PFSK-1 (cell line): ENCODE measurements at regions not wholly inside any gene's neighbourhood (a gene's known extent, or its start where the extent isn't known, plus 50 kb on each side); places are given as distances from the start of the nearest gene placed in this dataset.

Source experiments
- FOXP2 ChIP-seq: optimal IDR thresholded peaks from 2 replicates; pipeline ENCODE3; 2011; ENCODE audit warnings: borderline replicate concordance, control low read depth, inconsistent platforms; ENCODE audit not compliant: insufficient read depth; ENCODE audit errors: extremely low read length, extremely low read depth
- POLR2AphosphoS5 ChIP-seq: IDR thresholded peaks from 2 replicates; pipeline ENCODE4 v1.6.1; 2012; ENCODE audit warnings: low read depth, mild to moderate bottlenecking, control low read depth, low read length, moderate library complexity
- SIN3A ChIP-seq: IDR thresholded peaks from 2 replicates; pipeline ENCODE4 v1.6.1; 2012; ENCODE audit warnings: mild to moderate bottlenecking, low read length, moderate library complexity, borderline replicate concordance; ENCODE audit not compliant: insufficient read depth
- TAF1 ChIP-seq: IDR thresholded peaks from 2 replicates; pipeline ENCODE4 v1.6.1; 2012; ENCODE audit warnings: low read length, control low read depth, borderline replicate concordance; ENCODE audit not compliant: insufficient read depth
- TF ChIP-seq, protein P1 (sequence below), 2 experiments: IDR thresholded peaks; 2 replicates each; pipeline versions ENCODE4 v1.6.1 to v1.8.0; 2011 to 2012; ENCODE audit warnings: low read depth in 2 of 2, low read length in 2 of 2, control low read depth in 1 of 2, inconsistent platforms in 1 of 2, mild to moderate bottlenecking in 1 of 2, moderate library complexity in 1 of 2; ENCODE audit not compliant: insufficient read depth in 1 of 2

DNA sequence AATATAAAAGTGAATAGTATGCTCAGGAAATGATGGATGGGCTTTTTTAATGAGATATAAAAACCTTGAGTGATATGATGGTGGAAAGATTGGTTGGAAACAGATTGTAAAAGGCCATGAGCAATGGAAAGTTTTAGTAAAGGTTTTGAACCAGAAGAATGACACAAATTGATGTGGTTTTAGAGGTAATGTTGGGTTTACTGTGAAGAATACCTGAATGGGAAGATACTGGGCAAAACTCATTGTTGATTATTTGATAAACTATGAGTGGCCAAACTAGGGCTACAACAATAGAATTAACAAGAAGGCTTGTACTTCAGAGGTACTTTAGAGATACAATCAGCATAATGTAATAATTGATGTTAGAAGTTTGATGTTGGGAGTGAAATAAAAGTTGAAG is 108.5 kb downstream of the PTGS2 start:
- TF ChIP-seq FOXP2 (no peak), SIN3A (no peak), TAF1 (no peak), POLR2AphosphoS5 (no peak)
- TF ChIP-seq, protein P1, sequence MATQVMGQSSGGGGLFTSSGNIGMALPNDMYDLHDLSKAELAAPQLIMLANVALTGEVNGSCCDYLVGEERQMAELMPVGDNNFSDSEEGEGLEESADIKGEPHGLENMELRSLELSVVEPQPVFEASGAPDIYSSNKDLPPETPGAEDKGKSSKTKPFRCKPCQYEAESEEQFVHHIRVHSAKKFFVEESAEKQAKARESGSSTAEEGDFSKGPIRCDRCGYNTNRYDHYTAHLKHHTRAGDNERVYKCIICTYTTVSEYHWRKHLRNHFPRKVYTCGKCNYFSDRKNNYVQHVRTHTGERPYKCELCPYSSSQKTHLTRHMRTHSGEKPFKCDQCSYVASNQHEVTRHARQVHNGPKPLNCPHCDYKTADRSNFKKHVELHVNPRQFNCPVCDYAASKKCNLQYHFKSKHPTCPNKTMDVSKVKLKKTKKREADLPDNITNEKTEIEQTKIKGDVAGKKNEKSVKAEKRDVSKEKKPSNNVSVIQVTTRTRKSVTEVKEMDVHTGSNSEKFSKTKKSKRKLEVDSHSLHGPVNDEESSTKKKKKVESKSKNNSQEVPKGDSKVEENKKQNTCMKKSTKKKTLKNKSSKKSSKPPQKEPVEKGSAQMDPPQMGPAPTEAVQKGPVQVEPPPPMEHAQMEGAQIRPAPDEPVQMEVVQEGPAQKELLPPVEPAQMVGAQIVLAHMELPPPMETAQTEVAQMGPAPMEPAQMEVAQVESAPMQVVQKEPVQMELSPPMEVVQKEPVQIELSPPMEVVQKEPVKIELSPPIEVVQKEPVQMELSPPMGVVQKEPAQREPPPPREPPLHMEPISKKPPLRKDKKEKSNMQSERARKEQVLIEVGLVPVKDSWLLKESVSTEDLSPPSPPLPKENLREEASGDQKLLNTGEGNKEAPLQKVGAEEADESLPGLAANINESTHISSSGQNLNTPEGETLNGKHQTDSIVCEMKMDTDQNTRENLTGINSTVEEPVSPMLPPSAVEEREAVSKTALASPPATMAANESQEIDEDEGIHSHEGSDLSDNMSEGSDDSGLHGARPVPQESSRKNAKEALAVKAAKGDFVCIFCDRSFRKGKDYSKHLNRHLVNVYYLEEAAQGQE (IDR thresholded peaks at IDR 0.05; ENCODE audit: insufficient read depth in 1 of 2, low read depth in 2 of 2, low read length in 2 of 2): no peak

GRCh38 chr1:186569856-186570255 is 108.9 kb upstream of the PDC start:
- TF ChIP-seq TAF1: no peak
- TF ChIP-seq, protein P1 (IDR thresholded peaks at IDR 0.05; ENCODE audit: insufficient read depth in 1 of 2, low read depth in 2 of 2, low read length in 2 of 2): no peak
- TF ChIP-seq POLR2AphosphoS5: no peak
- no peak for TF ChIP-seq FOXP2
- TF ChIP-seq SIN3A: no peak

GRCh38 chr1:186568221-186568620 is 107.3 kb upstream of the PDC start:
- TF ChIP-seq, protein P1 (IDR thresholded peaks at IDR 0.05; ENCODE audit: insufficient read depth in 1 of 2, low read depth in 2 of 2, low read length in 2 of 2): no peak
- TF ChIP-seq POLR2AphosphoS5 (no peak), TAF1 (no peak), FOXP2 (no peak), SIN3A (no peak)

DNA sequence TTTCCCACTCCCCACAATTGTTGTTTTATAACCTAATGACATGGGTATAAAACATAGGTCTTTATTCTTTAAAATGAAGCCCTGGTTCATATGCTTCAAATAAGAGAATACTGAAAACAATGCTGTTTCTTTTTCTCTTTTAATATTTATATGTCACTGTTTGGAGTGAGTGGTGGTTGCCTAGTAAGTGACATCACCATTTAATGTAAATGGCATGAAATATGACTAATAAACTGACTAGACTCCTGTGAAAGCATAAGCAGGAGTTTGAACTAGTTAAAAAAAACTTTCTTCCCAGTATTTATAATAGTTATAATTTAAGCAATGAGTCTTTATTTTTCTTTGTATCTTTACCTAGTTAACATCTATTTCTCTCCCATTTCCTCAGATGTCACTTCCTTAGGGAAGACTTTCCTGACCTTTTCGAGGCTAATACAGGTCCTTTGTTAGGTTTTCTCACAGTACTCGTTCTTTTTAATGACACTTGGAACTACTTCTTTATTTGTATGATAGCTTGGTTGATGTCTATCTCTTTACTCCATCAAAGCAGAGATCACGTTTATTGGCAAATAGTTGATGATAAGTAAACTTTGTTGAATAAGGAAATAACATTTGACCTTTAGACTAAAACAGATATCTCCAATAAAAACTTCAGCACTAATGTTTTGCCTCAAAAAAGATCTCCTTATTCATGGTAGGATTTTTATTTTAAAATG is 105.4 kb upstream of the PDC start:
- TF ChIP-seq TAF1: no peak
- TF ChIP-seq FOXP2: no peak
- TF ChIP-seq, protein P1 (IDR thresholded peaks at IDR 0.05; ENCODE audit: insufficient read depth in 1 of 2, low read depth in 2 of 2, low read length in 2 of 2): no peak
- TF ChIP-seq SIN3A: no peak

DNA sequence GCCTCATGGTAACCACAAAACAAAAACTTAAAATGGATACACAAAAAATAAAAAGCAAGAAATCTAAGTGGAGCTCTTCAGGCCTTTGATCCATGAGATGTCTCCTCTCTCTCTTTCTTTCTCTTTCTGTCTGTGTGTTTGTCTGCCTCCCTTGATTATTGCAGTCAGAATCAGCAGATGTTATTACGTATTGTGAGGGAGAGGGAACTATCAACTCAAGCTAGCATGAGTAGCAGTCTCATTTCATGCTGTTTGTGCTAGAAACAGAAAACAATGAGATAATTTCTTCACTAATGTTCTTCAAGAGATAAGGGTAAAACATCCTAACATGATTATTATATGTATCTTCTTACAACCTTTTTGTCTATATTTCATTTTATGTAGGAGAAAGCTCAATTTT is 103.7 kb upstream of the PDC start:
- TF ChIP-seq, protein P1 (IDR thresholded peaks at IDR 0.05; ENCODE audit: insufficient read depth in 1 of 2, low read depth in 2 of 2, low read length in 2 of 2): no peak
- TF ChIP-seq POLR2AphosphoS5 (no peak), TAF1 (no peak), SIN3A (no peak), FOXP2 (no peak)
